H9 (cell line): ENCODE measurements at regions not wholly inside any gene's neighbourhood (a gene's known extent, or its start where the extent isn't known, plus 50 kb on each side); places are given as distances from the start of the nearest gene placed in this dataset.

Experiments
- DNase-seq: peaks from one replicate; pipeline ENCODE4 v3.0.0-alpha.2; 2017
- H2AFZ ChIP-seq: one replicate; pipeline ENCODE4 v1.6.1; 2013; ENCODE audit warnings: mild to moderate bottlenecking, low read length, control low read depth, moderate library complexity
- H2AK5ac ChIP-seq: 2 replicates; pipeline ENCODE4 v1.6.1; 2013; ENCODE audit warnings: low read length, control low read depth, mixed read lengths; ENCODE audit not compliant: insufficient read length
- H2BK120ac ChIP-seq: one replicate; pipeline ENCODE4 v1.6.1; 2013; ENCODE audit warnings: low read depth, mild to moderate bottlenecking, low read length, control low read depth, inconsistent platforms; ENCODE audit not compliant: poor library complexity, severe bottlenecking
- H2BK12ac ChIP-seq: 2 replicates; pipeline ENCODE4 v1.6.1; 2013; ENCODE audit warnings: low read length, control low read depth, mixed read lengths, low read depth; ENCODE audit not compliant: insufficient read length
- H2BK15ac ChIP-seq: 2 replicates; pipeline ENCODE4 v1.6.1; 2013; ENCODE audit warnings: low read depth, low read length, control low read depth
- H2BK20ac ChIP-seq: one replicate; pipeline ENCODE4 v1.6.1; 2013; ENCODE audit warnings: low read depth, mild to moderate bottlenecking, low read length, control low read depth, inconsistent platforms; ENCODE audit not compliant: poor library complexity, severe bottlenecking
- H2BK5ac ChIP-seq: 2 replicates; pipeline ENCODE4 v1.6.1; 2013; ENCODE audit warnings: low read length, control low read depth, mixed read lengths; ENCODE audit not compliant: insufficient read length
- H3K14ac ChIP-seq: 2 replicates; pipeline ENCODE4 v1.6.1; 2013; ENCODE audit warnings: low read length, control low read depth; ENCODE audit not compliant: insufficient read depth
- H3K18ac ChIP-seq: 2 replicates; pipeline ENCODE4 v1.6.1; 2013; ENCODE audit warnings: low read depth, mild to moderate bottlenecking, mixed read lengths, low read length, control low read depth; ENCODE audit not compliant: insufficient read length
- H3K23ac ChIP-seq: 2 replicates; pipeline ENCODE4 v1.6.1; 2013; ENCODE audit warnings: low read length, control low read depth, mixed read lengths, low read depth; ENCODE audit not compliant: insufficient read length
- H3K23me2 ChIP-seq: 2 replicates; pipeline ENCODE4 v1.6.1; 2013; ENCODE audit warnings: low read depth, mild to moderate bottlenecking, mixed read lengths, low read length, control low read depth; ENCODE audit not compliant: insufficient read length, poor library complexity, severe bottlenecking
- H3K27ac ChIP-seq: 2 replicates; pipeline ENCODE4 v1.5.1; 2013; ENCODE audit warnings: low read length, control low read depth, mixed read lengths, low read depth; ENCODE audit not compliant: insufficient read length
- H3K27me3 ChIP-seq: 2 replicates; pipeline ENCODE4 v1.6.1; 2013; ENCODE audit warnings: low read length, control low read depth, inconsistent platforms; ENCODE audit not compliant: insufficient read depth
- H3K4ac ChIP-seq: 2 replicates; pipeline ENCODE4 v1.6.1; 2013; ENCODE audit warnings: low read depth, mild to moderate bottlenecking, control low read depth, inconsistent platforms, low read length, moderate library complexity
- H3K4me1 ChIP-seq: 2 replicates; pipeline ENCODE4 v1.6.1; 2013; ENCODE audit warnings: low read length, control low read depth, inconsistent platforms; ENCODE audit not compliant: insufficient read depth
- H3K4me2 ChIP-seq: 2 replicates; pipeline ENCODE4 v1.6.1; 2013; ENCODE audit warnings: low read length, control low read depth, mixed read lengths; ENCODE audit not compliant: insufficient read length, insufficient read depth
- H3K56ac ChIP-seq: 2 replicates; pipeline ENCODE4 v1.6.1; 2013; ENCODE audit warnings: low read depth, mild to moderate bottlenecking, mixed read lengths, low read length, control low read depth; ENCODE audit not compliant: insufficient read length
- H3K79me1 ChIP-seq: 2 replicates; pipeline ENCODE4 v1.6.1; 2013; ENCODE audit warnings: low read depth, mild to moderate bottlenecking, moderate library complexity, low read length, control low read depth, inconsistent platforms; ENCODE audit not compliant: insufficient read depth, poor library complexity, severe bottlenecking
- H3K79me2 ChIP-seq: 2 replicates; pipeline ENCODE4 v1.6.1; 2013; ENCODE audit warnings: low read length, control low read depth, inconsistent platforms; ENCODE audit not compliant: insufficient read depth
- H3K9ac ChIP-seq: 2 replicates; pipeline ENCODE4 v1.6.1; 2013; ENCODE audit warnings: low read length, control low read depth, mixed read lengths; ENCODE audit not compliant: insufficient read length; ENCODE audit errors: extremely low read depth
- H3K9me3 ChIP-seq: one replicate; pipeline ENCODE4 v1.6.1; 2013; ENCODE audit warnings: low read depth, low read length, inconsistent platforms; ENCODE audit not compliant: control insufficient read depth
- H3T11ph ChIP-seq: one replicate; pipeline ENCODE4 v1.6.1; 2013; ENCODE audit warnings: mild to moderate bottlenecking, low read length, control low read depth, inconsistent platforms
- H4K20me1 ChIP-seq: one replicate; pipeline ENCODE4 v1.6.1; 2013; ENCODE audit not compliant: control insufficient read depth, insufficient read length, insufficient read depth
- H4K5ac ChIP-seq: 2 replicates; pipeline ENCODE4 v1.6.1; 2013; ENCODE audit warnings: low read depth, mild to moderate bottlenecking, mixed read lengths, low read length, control low read depth; ENCODE audit not compliant: insufficient read length
- H4K8ac ChIP-seq: replicated peaks from 2 replicates; pipeline ENCODE4 v1.6.1; 2013; ENCODE audit warnings: low read length, control low read depth, mixed read lengths, low read depth; ENCODE audit not compliant: insufficient read length
- H4K91ac ChIP-seq: 2 replicates; pipeline ENCODE4 v1.6.1; 2013; ENCODE audit warnings: low read depth, mild to moderate bottlenecking, moderate library complexity, mixed read lengths, low read length, control low read depth; ENCODE audit not compliant: insufficient read length
- H3K27ac Mint-ChIP-seq, 3 experiments: 2 replicates in 2 of 3; 3 replicates in 1 of 3; pipeline ENCODE4 v1.8.0; 2020 to 2021; ENCODE audit warnings: mixed read lengths in 3 of 3, mild to moderate bottlenecking in 1 of 3, moderate library complexity in 1 of 3
- H3K27me3 Mint-ChIP-seq: 2 replicates; pipeline ENCODE4 v1.8.0; 2021; ENCODE audit warnings: low read depth, mild to moderate bottlenecking, moderate library complexity, mixed read lengths
- H3K36me3 Mint-ChIP-seq, 3 experiments: 2 replicates in 2 of 3; 3 replicates in 1 of 3; pipeline ENCODE4 v1.8.0; 2020 to 2021; ENCODE audit warnings: low read depth in 3 of 3, mixed read lengths in 3 of 3; ENCODE audit not compliant: insufficient read depth in 1 of 3
- H3K4me1 Mint-ChIP-seq, 2 experiments: 2 replicates each; pipeline ENCODE4 v1.8.0; 2020; ENCODE audit warnings: mixed read lengths in 2 of 2
- H3K4me3 Mint-ChIP-seq, 2 experiments: 2 replicates in 1 of 2; 3 replicates in 1 of 2; pipeline ENCODE4 v1.8.0; 2020 to 2021; ENCODE audit warnings: mild to moderate bottlenecking in 2 of 2, mixed read lengths in 2 of 2, moderate library complexity in 1 of 2
- H3K9me3 Mint-ChIP-seq, 2 experiments: 2 replicates in 1 of 2; 3 replicates in 1 of 2; pipeline ENCODE4 v1.8.0; 2020; ENCODE audit warnings: mild to moderate bottlenecking in 2 of 2, mixed read lengths in 2 of 2, moderate library complexity in 1 of 2
- CTCF ChIP-seq: fragments of 200-600 bp; sonication (generic); conservative IDR thresholded peaks from 3 replicates; pipeline ENCODE4 v1.8.0; 2021; ENCODE audit warnings: antibody characterized with exemption, mild to moderate bottlenecking
- WGBS: extraction: QIAGEN DNeasy Blood & Tissue Kit; methylation state at CpG from one replicate; pipeline ENCODE4 v1.1.7; 2013; ENCODE audit warnings: missing lambda C conversion rate, low lambda C conversion rate, mixed read lengths; ENCODE audit not compliant: insufficient read length; ENCODE audit errors: extremely low coverage; 5-methylcytosine and 5-hydroxymethylcytosine counted together

- H3K36me3 Mint-ChIP-seq: peaks cover 5 to 29% (median 6%) of the 10 kb centered on the region in 3 experiments; a peak in 6 of 7 replicates
- H2BK5ac ChIP-seq: no peak overlapping the region
- no peak overlapping the region for H3K4ac ChIP-seq
- H3K23me2 ChIP-seq: no peaks in the 10 kb centered on the region
- H3K4me3 Mint-ChIP-seq: no peak overlapping the region
- H3K4me2 ChIP-seq: no peak overlapping the region
- no peak overlapping the region for H3K14ac ChIP-seq
- H3K4me1 Mint-ChIP-seq: no peaks in the 10 kb centered on the region
- no peak for DNase-seq
- no peaks in the 10 kb centered on the region for H4K20me1 ChIP-seq
- no peak overlapping the region for H3K27ac Mint-ChIP-seq
- no peak overlapping the region for H2BK12ac ChIP-seq
- H3K9ac ChIP-seq: no peak overlapping the region
- H3K56ac ChIP-seq: no peak overlapping the region
- H3K79me1 ChIP-seq: no peaks in the 10 kb centered on the region
- no CpG with 5 or more reads among the region's 2 CpGs for WGBS
- no peak overlapping the region for H4K91ac ChIP-seq
- H3K4me1 ChIP-seq: no peaks in the 10 kb centered on the region
- H3K18ac ChIP-seq: no peak overlapping the region
- no peaks in the 10 kb centered on the region for H3K79me2 ChIP-seq
- H3K27ac ChIP-seq: no peak overlapping the region
- H2BK20ac ChIP-seq: no peak overlapping the region
- H2BK15ac ChIP-seq: no peak overlapping the region
- H3T11ph ChIP-seq: no peak overlapping the region
- H3K27me3 ChIP-seq: no peaks in the 10 kb centered on the region
- H2BK120ac ChIP-seq: no peak overlapping the region
- peaks cover 4% of the 10 kb centered on the region for H3K27me3 Mint-ChIP-seq
- H4K5ac ChIP-seq: no peak overlapping the region
- no peak for TF ChIP-seq CTCF
- H3K9me3 Mint-ChIP-seq: peaks cover 56 to 85% of the 10 kb centered on the region in 2 experiments
- no peak overlapping the region for H3K23ac ChIP-seq
- no peak overlapping the region for H2AFZ ChIP-seq
- no peak overlapping the region for H2AK5ac ChIP-seq
- no peak overlapping the region for H4K8ac ChIP-seq
- peaks cover 72% of the 10 kb centered on the region for H3K9me3 ChIP-seq
These were observed 67.5 kb upstream of the ACTRT2 start for GRCh38 chr1:2953688-2954285.
